Naive thymus-derived CD4-positive, alpha-beta T cell (primary cell): ENCODE measurements at regions not wholly inside any gene's neighbourhood (a gene's known extent, or its start where the extent isn't known, plus 50 kb on each side); places are given as distances from the start of the nearest gene placed in this dataset.
A peak's percentile ranks its signal among the peaks of the same experiment; 100 is the strongest.

Experiments used
- ATAC-seq: fragments of 150-1000 bp; cut with Tn5 transposase; 2 replicates; pipeline ENCODE4 v1.10.0; 2021; ENCODE audit warnings: mild to moderate bottlenecking, moderate library complexity
- CTCF ChIA-PET: fragments of 350-600 bp; sonication (Branson Sonifier 250); formaldehyde crosslinking; loops from one replicate; lab custom pipeline; 2021; ENCODE audit warnings: antibody characterized with exemption; lab: Charles Lee
- POLR2A ChIA-PET: fragments of 350-600 bp; sonication (Branson Sonifier 250); formaldehyde crosslinking; loops from one replicate; lab custom pipeline; 2021; ENCODE audit warnings: antibody characterized with exemption, inconsistent platforms; lab: Charles Lee
- DNase-seq, 9 donors: peaks; one replicate each; pipeline versions ENCODE4 v3.0.0 to v3.0.0-alpha.2; 2020 to 2022; ENCODE audit warnings: mixed read lengths in 1 of 9
- H3K27ac ChIP-seq: one replicate; pipeline ENCODE4 v1.7.0; 2013; ENCODE audit warnings: mild to moderate bottlenecking, low read depth, low read length, moderate library complexity
- H3K27me3 ChIP-seq, 2 donors: one replicate each; pipeline ENCODE4 v1.7.0; 2013; ENCODE audit warnings: low read length in 2 of 2, mild to moderate bottlenecking in 2 of 2, moderate library complexity in 2 of 2; ENCODE audit not compliant: control insufficient read depth in 2 of 2, insufficient read depth in 2 of 2
- H3K36me3 ChIP-seq, 3 experiments: 1 replicate in 2 of 3; 2 replicates in 1 of 3; pipeline ENCODE4 v1.7.0; 2013; ENCODE audit warnings: low read length in 3 of 3, mild to moderate bottlenecking in 3 of 3, moderate library complexity in 1 of 3; ENCODE audit not compliant: insufficient read depth in 3 of 3, control insufficient read depth in 2 of 3
- H3K4me1 ChIP-seq, 2 donors: one replicate each; pipeline ENCODE4 v1.7.0; 2013; ENCODE audit warnings: low read length in 2 of 2, mild to moderate bottlenecking in 2 of 2, moderate library complexity in 1 of 2; ENCODE audit not compliant: control insufficient read depth in 2 of 2, insufficient read depth in 2 of 2
- H3K4me3 ChIP-seq: 2 replicates; pipeline ENCODE4 v1.7.0; 2013; ENCODE audit warnings: mild to moderate bottlenecking, low read length
- H3K9me3 ChIP-seq, 3 experiments: 1 replicate in 2 of 3; 2 replicates in 1 of 3; pipeline ENCODE4 v1.7.0; 2013; ENCODE audit warnings: low read length in 3 of 3; ENCODE audit not compliant: control insufficient read depth in 2 of 3
- H3K27ac Mint-ChIP-seq, 9 donors: one replicate each; pipeline ENCODE4 v1.8.0; 2020 to 2022; ENCODE audit warnings: mixed read lengths in 9 of 9, mild to moderate bottlenecking in 8 of 9, moderate library complexity in 5 of 9, inconsistent platforms in 2 of 9
- H3K27me3 Mint-ChIP-seq, 5 donors: one replicate each; pipeline ENCODE4 v1.8.0; 2021 to 2022; ENCODE audit warnings: mixed read lengths in 5 of 5, mild to moderate bottlenecking in 1 of 5
- H3K36me3 Mint-ChIP-seq, 5 donors: one replicate each; pipeline ENCODE4 v1.8.0; 2020 to 2022; ENCODE audit warnings: mixed read lengths in 5 of 5, mild to moderate bottlenecking in 3 of 5, inconsistent platforms in 1 of 5
- H3K4me1 Mint-ChIP-seq, 7 donors: one replicate each; pipeline ENCODE4 v1.8.0; 2020 to 2022; ENCODE audit warnings: mixed read lengths in 7 of 7, mild to moderate bottlenecking in 3 of 7, inconsistent platforms in 1 of 7
- H3K4me3 Mint-ChIP-seq, 10 donors: one replicate each; pipeline ENCODE4 v1.8.0; 2020 to 2022; ENCODE audit warnings: mild to moderate bottlenecking in 10 of 10, mixed read lengths in 10 of 10, moderate library complexity in 6 of 10, inconsistent platforms in 2 of 10
- H3K9me3 Mint-ChIP-seq, 11 donors: one replicate each; pipeline ENCODE4 v1.8.0; 2020 to 2022; ENCODE audit warnings: mixed read lengths in 11 of 11, mild to moderate bottlenecking in 4 of 11, inconsistent platforms in 1 of 11, moderate library complexity in 1 of 11
- intact Hi-C, 2 donors: fragments of 100-400 bp; cut with micrococcal nuclease; formaldehyde crosslinking; loops; one replicate each; pipeline ENCODE4 v1.15.1; 2023

- Mint-ChIP-seq H3K27ac (peak overlapping the region in 2 of 9 donors; percentile 5 to 44), H3K9me3 (peaks cover 0 to 4% (median 0%) of the 10 kb centered on the region in 11 donors), H3K36me3 (peaks cover 0 to 5% (median 0%) of the 10 kb centered on the region in 5 donors), H3K4me1 (peaks cover 0 to 20% (median 0%) of the 10 kb centered on the region in 7 donors), H3K4me3 (no peak overlapping the region), H3K27me3 (peaks cover 0 to 9% (median 0%) of the 10 kb centered on the region in 5 donors)
- ChIA-PET CTCF (interaction anchor here (0.7 kb wide), 1 partner anchor 30 kb away, joined by 3 read pairs; no protein-coding TSS in a partner anchor), POLR2A (no interaction called here)
- ATAC-seq, result no peak
- Histone ChIP-seq H3K4me3 (no peak overlapping the region), H3K27ac (no peak overlapping the region), H3K4me1 (no peaks in the 10 kb centered on the region), H3K9me3 (no peaks in the 10 kb centered on the region), H3K27me3 (no peaks in the 10 kb centered on the region), H3K36me3 (no peaks in the 10 kb centered on the region)
- DNase-seq, result no peak
- intact Hi-C loops, result loop anchor here in 1 of 2 donors (2.0 to 5.0 kb wide), 2 partner anchors 141 to 222 kb away; partner anchors contain the start of gene SESN3
Measured at GRCh38 chr11:95373241-95373640, 142.2 kb upstream of the SESN3 start.

GRCh38 chr11:95372097-95372656 is 141.2 kb upstream of the SESN3 start:
- intact Hi-C loops, result loop anchor here in 1 of 2 donors (2.0 to 5.0 kb wide), 2 partner anchors 140 to 221 kb away; partner anchors contain the start of gene SESN3
- Mint-ChIP-seq H3K36me3 (peaks cover 0 to 4% (median 0%) of the 10 kb centered on the region in 5 donors), H3K27me3 (peaks cover 0 to 9% (median 0%) of the 10 kb centered on the region in 5 donors), H3K9me3 (peaks cover 0 to 4% (median 0%) of the 10 kb centered on the region in 11 donors), H3K27ac (peak overlapping the region in 1 of 9 donors; percentile 12), H3K4me3 (no peak overlapping the region), H3K4me1 (peaks cover 0 to 12% (median 0%) of the 10 kb centered on the region in 7 donors)
- Histone ChIP-seq H3K9me3 (no peaks in the 10 kb centered on the region), H3K27me3 (no peaks in the 10 kb centered on the region), H3K4me1 (no peaks in the 10 kb centered on the region), H3K4me3 (no peak overlapping the region), H3K36me3 (no peaks in the 10 kb centered on the region), H3K27ac (no peak overlapping the region)
- CTCF ChIA-PET, result interaction anchor here (1.7 kb wide), 1 partner anchor 11 kb away, joined by 4 read pairs; no protein-coding TSS in a partner anchor
- ATAC-seq (no peak), DNase-seq (peak in 1 of 9 donors; percentile 3)
- POLR2A ChIA-PET, result interaction anchor here (1.0 to 1.4 kb wide), 2 partner anchors 20 to 140 kb away, joined by 3 read pairs; no protein-coding TSS in a partner anchor

GRCh38 chr11:95371153-95371552 is 140.2 kb upstream of the SESN3 start:
- Mint-ChIP-seq H3K27ac (no peak overlapping the region), H3K36me3 (peaks cover 0 to 4% (median 0%) of the 10 kb centered on the region in 5 donors), H3K4me3 (no peak overlapping the region), H3K27me3 (peaks cover 0 to 9% (median 0%) of the 10 kb centered on the region in 5 donors), H3K9me3 (peaks cover 0 to 4% (median 0%) of the 10 kb centered on the region in 11 donors), H3K4me1 (peaks cover 0 to 9% (median 0%) of the 10 kb centered on the region in 7 donors)
- Histone ChIP-seq H3K4me1 (no peaks in the 10 kb centered on the region), H3K9me3 (no peaks in the 10 kb centered on the region), H3K4me3 (no peak overlapping the region), H3K27ac (no peak overlapping the region), H3K36me3 (no peaks in the 10 kb centered on the region), H3K27me3 (no peaks in the 10 kb centered on the region)
- no peak for DNase-seq
- intact Hi-C loops, result loop anchor here in 1 of 2 donors (5.0 kb wide), 1 partner anchor 139 kb away; the partner anchor contains the start of gene SESN3
- POLR2A ChIA-PET, result interaction anchor here (0.6 kb wide), 1 partner anchor 39 kb away, joined by 3 read pairs; no protein-coding TSS in a partner anchor
- CTCF ChIA-PET, result interaction anchor here (1.7 kb wide), 1 partner anchor 10 kb away, joined by 4 read pairs; no protein-coding TSS in a partner anchor
- no peak for ATAC-seq

- H3K27ac Mint-ChIP-seq, result no peak overlapping the region
- ChIA-PET CTCF (no interaction called here), POLR2A (no interaction called here)
- Histone ChIP-seq H3K4me3 (no peak overlapping the region), H3K9me3 (no peaks in the 10 kb centered on the region), H3K27me3 (no peaks in the 10 kb centered on the region), H3K4me1 (peaks cover 0 to 4% of the 10 kb centered on the region in 2 donors), H3K27ac (no peak overlapping the region), H3K36me3 (no peaks in the 10 kb centered on the region)
- peaks cover 10 to 18% (median 14%) of the 10 kb centered on the region in 7 donors for H3K4me1 Mint-ChIP-seq
- H3K36me3 Mint-ChIP-seq, result peaks cover 0 to 4% (median 0%) of the 10 kb centered on the region in 5 donors
- H3K4me3 Mint-ChIP-seq, result no peak overlapping the region
- ATAC-seq (no peak), DNase-seq (no peak)
- peaks cover 0 to 9% (median 0%) of the 10 kb centered on the region in 5 donors for H3K27me3 Mint-ChIP-seq
- H3K9me3 Mint-ChIP-seq, result peaks cover 0 to 4% (median 0%) of the 10 kb centered on the region in 11 donors
- intact Hi-C loops, result no loop called here
Measured at GRCh38 chr11:95367726-95368125, 136.7 kb upstream of the SESN3 start.

GRCh38 chr11:95365348-95365747 is 134.3 kb upstream of the SESN3 start:
- H3K27me3 ChIP-seq, result no peaks in the 10 kb centered on the region
- no peak for DNase-seq
- peaks cover 0 to 8% (median 0%) of the 10 kb centered on the region in 5 donors for H3K27me3 Mint-ChIP-seq
- no peaks in the 10 kb centered on the region for H3K9me3 ChIP-seq
- ChIA-PET POLR2A (interaction anchor here (0.6 kb wide), 1 partner anchor 10 kb away, joined by 4 read pairs; no protein-coding TSS in a partner anchor), CTCF (no interaction called here)
- H3K9me3 Mint-ChIP-seq, result peaks cover 0 to 4% (median 0%) of the 10 kb centered on the region in 11 donors
- intact Hi-C loops, result no loop called here
- H3K4me3 ChIP-seq, result no peak overlapping the region
- ATAC-seq, result no peak
- H3K36me3 Mint-ChIP-seq, result peaks cover 0 to 4% (median 0%) of the 10 kb centered on the region in 5 donors
- H3K4me1 ChIP-seq, result peaks cover 0 to 4% of the 10 kb centered on the region in 2 donors
- no peaks in the 10 kb centered on the region for H3K36me3 ChIP-seq
- peaks cover 10 to 14% (median 11%) of the 10 kb centered on the region in 7 donors for H3K4me1 Mint-ChIP-seq
- H3K4me3 Mint-ChIP-seq, result peak overlapping the region in 4 of 10 donors; percentile 2 to 21 (median 14)
- no peak overlapping the region for H3K27ac ChIP-seq
- peak overlapping the region in 3 of 9 donors; percentile 2 to 74 (median 74) for H3K27ac Mint-ChIP-seq

- Histone ChIP-seq H3K4me1 (peaks cover 0 to 4% of the 10 kb centered on the region in 2 donors), H3K4me3 (no peak overlapping the region), H3K36me3 (no peaks in the 10 kb centered on the region), H3K27me3 (no peaks in the 10 kb centered on the region), H3K27ac (no peak overlapping the region), H3K9me3 (no peaks in the 10 kb centered on the region)
- POLR2A ChIA-PET, result no interaction called here
- peak overlapping the region in 1 of 9 donors; percentile 74 for H3K27ac Mint-ChIP-seq
- intact Hi-C loops, result no loop called here
- DNase-seq (no peak), ATAC-seq (no peak)
- peaks cover 0 to 4% (median 0%) of the 10 kb centered on the region in 5 donors for H3K36me3 Mint-ChIP-seq
- CTCF ChIA-PET, result no interaction called here
- H3K27me3 Mint-ChIP-seq, result peaks cover 0 to 2% (median 0%) of the 10 kb centered on the region in 5 donors
- H3K4me3 Mint-ChIP-seq, result no peak overlapping the region
- peaks cover 0 to 4% (median 0%) of the 10 kb centered on the region in 11 donors for H3K9me3 Mint-ChIP-seq
- H3K4me1 Mint-ChIP-seq, result peaks cover 9 to 14% (median 11%) of the 10 kb centered on the region in 7 donors
Measured at GRCh38 chr11:95364324-95365295, 133.6 kb upstream of the SESN3 start.
